Glomerular visceral epithelial cell (primary cell): ENCODE measurements at regions not wholly inside any gene's neighbourhood (a gene's known extent, or its start where the extent isn't known, plus 50 kb on each side); places are given as distances from the start of the nearest gene placed in this dataset.

Source experiments
- DNase-seq: peaks from one replicate; pipeline ENCODE4 v3.0.0-alpha.2; 2016; ENCODE audit errors: extremely low spot score

GRCh38 chr2:140063356-140063755 is 1283.2 kb upstream of the NXPH2 start:
- DNase-seq: no peak

GRCh38 chr2:140061240-140061639 is 1281.0 kb upstream of the NXPH2 start:
- DNase-seq: no peak

GRCh38 chr2:140057928-140058327 is 1277.7 kb upstream of the NXPH2 start:
- DNase-seq: no peak

- DNase-seq: no peak
Measured at GRCh38 chr2:140041811-140042210, 1261.6 kb upstream of the NXPH2 start.

GRCh38 chr2:140041239-140041638 is 1261.0 kb upstream of the NXPH2 start:
- no peak for DNase-seq

GRCh38 chr2:140033638-140034037 is 1253.4 kb upstream of the NXPH2 start:
- DNase-seq: no peak

- DNase-seq: no peak
Measured at GRCh38 chr2:140027966-140028365, 1247.8 kb upstream of the NXPH2 start.

GRCh38 chr2:140027320-140027719 is 1247.1 kb upstream of the NXPH2 start:
- no peak for DNase-seq

GRCh38 chr2:140023291-140023690 is 1243.1 kb upstream of the NXPH2 start:
- DNase-seq: no peak

GRCh38 chr2:140018541-140018940 is 1238.4 kb upstream of the NXPH2 start:
- no peak for DNase-seq

GRCh38 chr2:140014204-140014546 is 1234.0 kb upstream of the NXPH2 start:
- no peak for DNase-seq

- no peak for DNase-seq
Measured at GRCh38 chr2:140013545-140014203, 1233.5 kb upstream of the NXPH2 start.

GRCh38 chr2:140011287-140011686 is 1231.1 kb upstream of the NXPH2 start:
- no peak for DNase-seq

- DNase-seq: no peak
Measured at GRCh38 chr2:140002110-140002509, 1221.9 kb upstream of the NXPH2 start.

- no peak for DNase-seq
Measured at GRCh38 chr2:139992711-139993345, 1212.6 kb upstream of the NXPH2 start.

- no peak for DNase-seq
Measured at GRCh38 chr2:139992078-139992477, 1211.9 kb upstream of the NXPH2 start.

GRCh38 chr2:139990646-139991335 is 1210.6 kb upstream of the NXPH2 start:
- DNase-seq: no peak

GRCh38 chr2:139969323-139969722 is 1189.1 kb upstream of the NXPH2 start:
- no peak for DNase-seq

GRCh38 chr2:139968588-139968987 is 1188.4 kb upstream of the NXPH2 start:
- DNase-seq: no peak

GRCh38 chr2:139967665-139968064 is 1187.5 kb upstream of the NXPH2 start:
- DNase-seq: no peak

- DNase-seq: no peak
Measured at GRCh38 chr2:139964721-139965440, 1184.7 kb upstream of the NXPH2 start.

GRCh38 chr2:139963863-139964355 is 1183.7 kb upstream of the NXPH2 start:
- no peak for DNase-seq
